GM19240 (cell line): ENCODE measurements at regions not wholly inside any gene's neighbourhood (a gene's known extent, or its start where the extent isn't known, plus 50 kb on each side); places are given as distances from the start of the nearest gene placed in this dataset.
"Not testable (repeated sequence)": the region's sequence is repeated elsewhere in the genome, so short reads cannot be mapped to it uniquely, and the experiment has no call there.

Source experiments
- DNase-seq: peaks from one replicate; pipeline ENCODE4 v3.0.0; 2011; ENCODE audit warnings: low spot score; ENCODE audit not compliant: insufficient read length

DNA sequence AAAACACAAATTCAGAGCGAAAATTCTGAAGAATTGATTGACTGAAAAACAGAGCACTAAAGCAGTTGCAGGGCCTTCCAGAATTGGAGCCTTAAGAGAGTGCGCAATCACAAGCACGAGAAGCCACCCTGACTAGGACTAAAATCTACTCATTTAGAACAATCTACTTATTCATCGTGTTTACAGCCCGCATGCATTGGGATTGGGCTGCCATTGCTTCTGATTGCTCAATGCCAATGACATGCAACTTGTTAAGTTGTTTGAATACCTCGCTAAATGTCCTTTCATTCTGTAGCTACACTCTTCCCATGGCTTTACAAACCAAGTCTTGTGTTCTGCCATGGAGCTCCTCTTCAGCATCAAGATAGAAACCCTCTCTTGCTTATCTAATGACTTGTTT, 425.9 kb upstream of the POM121L12 start:
- DNase-seq = no peak

DNA sequence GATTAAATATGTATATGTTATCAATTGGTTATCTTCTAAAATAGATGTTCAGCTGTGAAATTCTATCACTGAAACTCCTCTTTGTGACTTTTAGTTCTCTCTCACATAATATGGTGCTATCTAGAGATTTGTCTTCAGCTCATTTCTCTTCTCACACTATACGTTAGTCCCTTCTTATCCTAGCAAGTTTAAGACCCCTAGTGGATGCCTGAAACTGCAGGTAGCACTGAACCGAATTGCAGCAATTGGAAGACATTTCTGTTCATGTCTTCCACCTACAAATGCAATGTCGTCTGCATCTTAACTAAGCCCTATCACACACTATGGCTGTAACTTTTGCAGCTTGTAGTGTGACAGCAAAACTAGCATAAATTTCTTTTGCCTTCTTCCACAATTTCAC, 442.7 kb upstream of the POM121L12 start:
- DNase-seq = no peak

DNA sequence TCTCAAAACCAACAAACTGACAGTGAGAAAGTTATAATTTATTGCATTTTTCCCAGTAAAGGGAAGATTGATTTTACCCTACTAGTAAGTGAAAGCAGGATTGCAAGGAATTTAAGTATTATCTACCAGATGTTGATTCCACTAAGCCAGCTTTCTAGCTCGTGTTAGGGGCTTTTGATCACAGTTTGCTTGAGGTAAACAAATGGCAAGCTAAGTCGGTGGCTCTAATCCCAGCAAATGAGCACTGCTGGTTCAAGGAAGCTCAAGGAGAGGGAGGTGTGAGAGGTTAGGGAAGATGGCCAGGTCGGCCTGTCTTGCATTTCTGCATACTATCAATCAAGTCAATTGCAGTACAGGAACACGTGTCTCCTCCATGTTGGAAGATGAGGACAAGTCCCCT, 448.7 kb upstream of the POM121L12 start:
- no peak for DNase-seq

DNA sequence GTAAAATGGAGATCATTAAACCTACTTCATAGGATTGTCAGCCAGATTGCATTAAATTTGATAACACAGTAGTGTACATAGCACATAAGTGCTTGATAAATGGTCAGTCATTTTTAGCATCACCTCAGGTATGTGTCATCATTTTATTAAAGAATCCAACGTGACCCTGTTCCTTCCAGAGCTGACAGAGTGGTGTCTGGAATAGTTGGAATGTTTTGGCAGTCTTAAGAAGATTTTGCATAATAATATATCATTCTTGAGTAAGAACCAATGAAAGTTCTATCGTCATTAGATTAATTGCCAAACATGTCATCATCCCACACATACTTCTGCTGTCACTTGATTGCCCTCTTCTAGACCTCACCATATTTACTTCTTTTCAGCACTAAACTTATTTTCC, 451.4 kb upstream of the POM121L12 start:
- DNase-seq = no peak

DNA sequence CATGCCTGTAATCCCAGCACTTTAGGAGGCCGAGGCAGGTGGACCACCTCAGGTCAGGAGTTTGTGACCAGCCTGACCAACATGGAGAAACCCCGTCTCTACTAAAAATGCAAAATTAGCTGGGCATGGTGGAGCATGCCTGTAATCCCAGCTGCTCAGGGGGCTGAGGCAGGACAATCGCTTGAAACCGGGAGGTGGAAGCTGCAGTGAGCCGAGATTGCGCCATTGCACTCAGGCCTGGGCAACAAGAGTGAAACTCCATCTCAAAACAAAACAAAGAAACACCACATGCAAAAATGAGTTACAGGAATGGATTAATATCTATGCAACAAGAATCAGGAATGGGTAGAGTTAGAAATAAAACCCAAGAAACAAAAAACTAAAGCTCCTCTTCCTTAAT, 462.3 kb upstream of the POM121L12 start:
- not testable (repeated sequence) for DNase-seq

DNA sequence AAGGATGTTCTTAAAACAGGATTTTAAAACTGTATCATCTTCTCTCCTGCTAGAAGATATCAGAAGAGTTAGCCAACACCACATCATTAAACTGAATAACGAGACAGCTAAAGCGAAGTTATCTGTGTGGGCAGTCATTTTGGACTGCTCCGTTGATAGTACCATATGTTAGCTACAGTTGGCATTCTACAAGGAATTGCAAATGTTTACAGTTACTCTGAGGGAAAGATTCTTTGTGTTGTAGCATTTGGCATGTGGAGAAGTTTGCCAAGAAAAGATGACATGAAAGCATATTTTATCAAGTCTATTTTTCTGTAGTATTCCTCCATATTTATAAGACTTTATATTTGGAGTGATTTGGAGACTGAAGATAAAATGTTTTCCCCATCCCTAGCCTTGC, 464.4 kb upstream of the POM121L12 start:
- no peak for DNase-seq

DNA sequence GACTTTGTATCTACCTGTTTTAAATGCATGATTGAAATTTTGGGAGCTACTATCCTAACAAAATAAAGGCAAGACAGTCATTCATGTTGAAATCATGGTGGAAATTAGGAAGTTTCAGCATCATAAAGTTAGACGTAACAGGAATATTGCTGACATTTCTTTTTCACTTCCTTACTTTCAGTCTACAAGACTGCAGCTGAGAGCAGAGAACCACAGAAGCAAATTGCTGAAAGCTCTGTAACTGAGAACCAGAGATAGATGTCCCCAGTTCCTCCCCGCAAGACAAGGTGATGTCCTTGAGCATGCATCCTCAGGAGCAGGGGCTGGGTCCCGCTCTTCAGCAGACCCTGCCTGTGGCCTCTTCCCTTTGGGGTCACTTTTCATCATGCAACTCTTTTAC, 466.3 kb upstream of the POM121L12 start:
- no peak for DNase-seq

DNA sequence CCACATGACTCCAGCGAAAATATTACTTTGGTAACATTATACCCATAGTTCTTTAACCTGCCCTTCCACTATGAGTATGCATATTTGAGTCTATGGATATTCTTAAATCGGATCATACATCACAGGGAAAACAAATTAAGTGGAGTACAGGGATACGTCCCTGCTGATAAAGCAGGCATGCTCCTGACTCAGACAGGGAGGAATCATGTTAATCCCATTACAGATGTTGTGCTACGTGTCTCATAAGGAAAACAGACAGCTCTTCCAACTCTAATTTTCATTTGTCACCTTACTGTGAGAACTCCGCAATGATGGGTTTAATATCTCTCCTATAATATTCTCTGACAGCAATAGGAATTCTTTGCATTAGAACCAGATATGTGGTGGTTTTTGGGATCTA, 469.5 kb upstream of the POM121L12 start:
- DNase-seq = no peak

DNA sequence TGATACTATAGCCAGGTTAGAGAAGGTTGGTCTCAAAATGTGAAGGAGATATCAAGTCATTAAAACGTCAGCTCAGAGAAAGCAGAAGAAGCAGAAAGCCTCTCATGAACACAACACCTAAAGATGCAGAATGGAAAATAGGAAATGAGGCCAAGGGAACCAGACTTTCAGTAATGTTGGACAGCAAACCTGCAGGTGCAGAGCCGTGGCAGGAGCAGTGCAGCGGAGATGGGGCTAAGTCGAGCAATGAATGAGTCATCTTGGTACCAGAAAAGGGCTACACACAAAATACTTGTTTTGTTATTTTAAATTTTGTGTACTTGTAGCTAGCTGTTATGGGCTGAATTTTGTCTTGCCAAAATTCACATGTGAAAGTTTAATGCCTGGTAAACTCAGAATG, 479.6 kb upstream of the POM121L12 start:
- no peak for DNase-seq

DNA sequence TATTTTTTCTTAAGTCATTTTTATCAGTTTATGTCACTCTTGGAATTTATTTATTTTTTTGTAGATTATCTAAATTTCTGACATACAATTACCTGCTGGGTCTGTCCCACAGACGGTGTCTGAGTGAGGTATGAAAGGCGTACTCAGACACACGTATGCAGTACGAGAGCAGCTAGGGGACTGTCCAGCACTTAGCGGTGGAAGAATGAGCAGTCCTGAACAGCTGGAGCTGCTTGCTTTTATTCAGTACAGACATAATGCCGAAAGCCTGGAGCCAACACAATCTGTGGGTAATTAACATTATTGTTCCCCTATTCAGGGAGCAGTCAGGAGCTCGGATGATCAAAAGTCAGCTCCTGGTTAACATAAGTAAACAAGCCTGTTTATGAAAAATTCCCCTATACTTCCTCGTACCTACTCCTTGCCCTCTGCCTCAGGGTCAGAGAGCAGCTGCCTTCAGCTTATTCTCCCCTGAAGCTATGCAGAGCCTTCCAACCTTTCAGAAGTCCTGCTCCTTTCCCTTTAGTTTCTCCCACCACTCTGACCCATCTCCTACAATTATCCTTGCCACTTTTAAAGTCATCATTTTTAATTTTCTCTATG, 488.0 kb upstream of the POM121L12 start:
- DNase-seq = no peak

DNA sequence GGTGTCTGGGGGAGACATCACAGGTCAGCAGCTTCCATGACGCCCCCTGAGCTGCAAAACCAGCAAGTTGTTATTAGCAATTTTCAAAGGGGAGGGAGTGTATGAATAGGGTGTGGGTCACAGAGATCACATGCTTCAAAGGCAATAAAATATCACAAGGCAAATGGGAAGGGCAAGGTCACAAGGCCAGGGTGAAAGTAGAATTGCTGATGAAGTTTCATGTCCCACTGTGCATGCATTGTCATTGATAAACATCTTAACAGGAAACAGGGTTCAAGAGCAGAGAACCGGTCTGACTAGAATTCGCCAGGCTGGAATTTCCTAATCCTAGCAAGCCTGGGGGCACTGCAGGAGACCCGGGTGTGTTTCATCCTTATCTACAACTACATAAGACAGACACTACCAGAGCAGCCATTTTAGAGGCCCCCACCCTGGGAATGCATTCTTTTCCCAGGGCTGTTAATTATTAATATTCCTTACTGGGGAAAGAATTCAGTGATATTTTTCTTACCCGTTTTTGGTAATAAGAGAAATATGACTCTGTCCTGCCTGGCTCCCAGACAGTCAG, 494.2 kb upstream of the POM121L12 start:
- DNase-seq = not testable (repeated sequence)

DNA sequence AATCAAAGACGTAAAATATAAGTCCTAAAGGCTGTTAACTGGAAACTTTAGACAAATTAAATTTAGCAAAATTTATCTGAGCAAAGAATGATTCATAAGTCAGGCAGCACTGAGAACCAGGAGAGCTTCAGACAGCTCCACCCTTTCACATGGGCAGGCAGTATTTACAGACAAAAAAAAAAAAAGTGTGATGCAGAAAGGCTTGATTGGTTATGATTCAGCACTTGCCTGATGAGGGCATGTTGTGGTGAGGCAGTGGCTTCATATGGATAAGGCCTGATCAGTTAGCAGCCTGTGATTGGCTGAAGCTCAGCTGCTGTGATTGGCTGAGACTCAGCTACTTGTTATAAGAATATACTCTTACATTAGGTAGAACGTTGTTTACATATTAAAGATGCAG, 495.4 kb upstream of the POM121L12 start:
- no peak for DNase-seq

DNA sequence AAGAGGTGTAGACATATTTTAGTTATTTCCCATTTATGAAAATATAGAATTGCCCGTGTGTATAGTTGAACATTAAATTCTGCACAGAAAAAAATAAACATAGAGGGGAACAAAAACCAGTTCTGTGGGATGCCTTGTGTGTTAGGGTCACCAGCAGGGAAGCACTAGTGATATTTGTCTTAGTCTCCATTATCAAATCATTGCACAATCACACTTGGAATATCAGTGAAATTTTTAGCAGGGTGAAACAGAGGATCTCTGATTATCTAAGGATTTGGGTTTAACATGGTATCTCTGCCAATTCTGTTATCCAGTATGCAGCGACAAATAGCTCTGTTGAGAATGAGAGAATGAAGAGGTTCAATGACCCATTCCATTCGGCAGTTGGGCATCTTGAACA, 496.0 kb upstream of the POM121L12 start:
- no peak for DNase-seq

DNA sequence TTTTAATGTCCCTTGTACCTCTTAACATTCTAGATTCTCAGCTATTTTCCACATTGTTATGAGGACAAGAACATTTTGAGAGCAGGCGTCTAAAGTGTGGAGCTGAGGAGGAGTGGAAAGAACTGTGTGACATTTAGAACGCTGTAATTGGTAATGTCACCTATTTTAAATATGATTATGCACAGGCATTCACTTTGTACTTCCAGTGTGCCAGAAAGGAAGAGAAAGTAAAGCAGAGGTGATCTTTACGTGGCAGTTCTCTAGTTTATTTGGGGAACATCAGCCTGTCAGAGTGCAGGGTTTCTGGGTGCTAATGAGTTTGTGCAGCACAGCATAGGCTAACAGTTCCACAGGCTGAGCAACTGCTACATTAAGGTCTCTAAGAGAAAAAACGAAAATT, 498.4 kb upstream of the POM121L12 start:
- no peak for DNase-seq

DNA sequence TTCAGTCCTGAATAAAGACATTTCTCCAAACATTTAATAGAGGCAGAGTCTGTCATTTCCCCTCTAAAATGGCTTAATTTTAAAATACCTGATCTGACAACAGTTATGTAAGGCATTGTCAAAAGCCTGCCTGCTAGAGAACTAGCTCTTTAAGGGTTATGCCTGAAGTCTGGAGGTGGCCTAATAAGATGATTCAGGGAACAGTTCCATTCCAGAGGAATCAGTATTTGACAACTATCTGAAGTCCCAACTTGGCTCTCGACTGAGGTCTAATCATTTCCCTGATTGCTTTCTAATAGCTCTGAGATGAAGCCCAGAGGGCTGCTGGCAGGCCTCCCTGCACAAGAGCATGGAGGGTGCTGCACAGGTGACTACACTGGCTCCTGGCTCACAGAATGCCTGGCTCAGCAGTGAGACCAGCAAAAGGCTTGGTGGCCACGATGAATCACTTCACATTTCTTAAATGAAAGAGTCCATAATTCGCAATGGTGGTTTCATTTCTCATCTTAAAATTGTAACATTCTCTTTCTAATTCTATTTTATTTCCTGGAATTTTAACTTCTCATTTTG, 509.6 kb upstream of the POM121L12 start:
- no peak for DNase-seq

DNA sequence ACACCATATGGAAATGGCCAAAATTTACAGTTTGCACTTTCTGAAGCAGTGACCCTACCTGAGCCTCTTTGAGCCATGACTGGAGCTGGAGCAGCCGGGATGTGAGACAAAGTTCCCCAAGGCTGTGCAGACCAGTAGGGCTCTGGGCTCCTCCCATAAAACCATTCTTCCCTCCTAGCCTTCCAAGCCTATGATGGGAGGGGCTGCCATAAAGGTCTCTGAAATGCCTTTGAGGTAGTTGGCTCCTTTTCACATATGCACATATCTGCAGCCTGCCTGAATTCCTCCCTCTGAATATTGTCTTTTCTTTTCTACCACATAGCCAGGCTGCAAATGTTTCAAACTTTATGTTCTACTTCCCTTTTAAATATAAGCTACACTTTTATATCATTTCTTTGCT, 516.6 kb upstream of the POM121L12 start:
- DNase-seq = no peak

DNA sequence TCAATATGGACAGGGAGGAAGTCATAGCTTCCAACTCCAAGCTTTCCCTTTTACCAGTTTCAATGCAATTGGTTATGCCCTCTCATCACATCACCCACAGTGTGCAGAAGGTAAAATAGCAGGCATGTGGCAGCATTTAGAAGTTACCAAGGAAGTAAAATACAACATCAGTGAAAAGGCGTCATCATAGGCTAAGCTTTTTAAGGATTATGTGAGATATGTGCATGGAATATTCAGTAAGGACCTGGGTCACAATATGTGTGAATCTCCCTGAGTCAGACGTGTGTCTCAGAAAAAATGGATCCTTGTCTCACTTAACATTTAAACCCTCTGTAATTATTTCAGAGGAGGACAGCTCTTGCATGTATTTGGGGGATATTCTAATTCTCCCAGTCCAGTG, 522.8 kb upstream of the POM121L12 start:
- no peak for DNase-seq

DNA sequence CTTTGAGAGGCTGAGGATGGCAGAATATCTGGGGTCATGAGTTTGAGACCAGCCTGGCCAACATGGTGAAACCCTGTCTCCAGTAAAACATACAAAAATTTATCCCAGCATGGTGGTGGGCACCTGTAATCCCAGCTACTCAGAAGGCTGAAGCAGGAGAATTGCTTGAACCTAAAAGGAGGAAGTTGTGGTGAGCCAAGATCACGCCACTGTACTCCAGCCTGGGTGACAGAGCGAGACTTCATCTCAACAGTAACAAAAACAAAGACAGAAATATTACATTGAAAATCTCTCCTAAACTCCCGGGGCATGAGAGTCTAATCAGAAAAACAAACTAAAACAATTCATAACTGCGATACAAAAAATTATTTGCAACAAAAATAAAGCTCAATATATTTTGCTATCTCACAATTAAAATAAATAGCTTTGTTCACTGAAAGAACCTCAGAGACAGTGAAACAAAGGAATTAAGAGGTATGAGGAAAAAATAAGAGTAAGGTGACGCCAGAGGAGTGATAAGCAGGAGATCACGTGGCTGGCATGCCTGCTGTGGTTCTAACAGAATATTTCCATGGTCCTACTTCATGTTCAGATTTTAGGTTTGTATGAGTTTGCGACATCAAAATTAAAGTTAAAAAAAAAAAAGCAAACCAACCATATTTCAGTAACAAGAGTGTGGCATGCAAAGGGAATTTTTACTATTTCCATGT, 527.7 kb upstream of the POM121L12 start:
- DNase-seq = no peak

DNA sequence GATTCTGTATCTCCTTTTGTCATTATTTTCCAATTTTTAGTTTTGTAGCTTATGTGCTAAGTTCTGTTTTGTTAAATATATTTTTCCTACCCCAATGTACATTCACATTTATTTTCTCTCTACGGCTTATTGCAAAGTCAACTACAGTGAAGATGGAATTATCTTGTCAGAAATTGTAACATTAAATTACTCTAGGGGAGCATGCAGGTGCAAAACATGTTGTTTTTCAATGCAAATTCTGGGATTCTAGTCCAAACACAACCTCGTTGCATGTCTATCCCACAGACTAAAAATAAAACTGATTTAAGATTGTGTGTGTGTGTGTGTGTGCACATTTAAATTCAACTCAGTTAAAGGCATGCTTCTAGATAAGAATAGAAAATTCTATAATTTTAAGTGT, 529.1 kb upstream of the POM121L12 start:
- no peak for DNase-seq

DNA sequence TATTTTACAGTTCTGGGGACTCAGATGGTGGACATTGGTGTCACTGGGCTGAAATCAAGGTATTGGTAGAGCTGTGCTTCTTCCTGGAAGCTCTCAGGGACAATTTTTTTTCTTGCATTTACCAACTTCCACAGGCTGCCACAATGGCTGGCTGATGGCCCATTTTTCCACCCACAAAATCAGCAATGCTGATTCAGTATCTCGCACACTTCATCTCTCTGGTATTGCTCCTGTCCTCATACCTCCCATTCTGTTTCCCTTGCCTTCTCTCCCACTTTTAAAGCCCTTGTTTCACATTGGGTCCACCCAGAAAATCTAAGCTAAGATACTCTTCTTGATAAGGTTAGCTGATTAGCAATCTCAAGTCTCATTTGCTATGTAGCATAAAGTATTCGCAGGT, 530.9 kb upstream of the POM121L12 start:
- no peak for DNase-seq

DNA sequence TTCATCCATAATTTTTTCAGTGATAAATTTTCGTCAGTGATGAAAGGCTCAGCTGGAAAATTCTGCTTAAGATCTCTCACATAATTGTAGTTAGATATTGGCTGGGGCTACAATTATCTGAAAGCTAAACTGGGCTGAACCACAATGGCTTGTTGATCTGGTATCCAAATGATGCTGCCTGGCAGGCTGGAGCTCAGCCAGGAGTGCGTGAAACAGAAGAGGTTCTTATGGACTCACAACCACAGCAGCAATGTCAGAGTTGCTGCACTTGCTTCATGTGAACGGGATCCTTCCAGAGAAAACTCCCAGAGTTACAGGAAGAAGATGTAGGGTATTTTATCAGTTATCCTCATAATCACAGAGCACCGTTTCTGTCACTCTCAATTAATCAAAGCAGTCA, 533.2 kb upstream of the POM121L12 start:
- DNase-seq = no peak

DNA sequence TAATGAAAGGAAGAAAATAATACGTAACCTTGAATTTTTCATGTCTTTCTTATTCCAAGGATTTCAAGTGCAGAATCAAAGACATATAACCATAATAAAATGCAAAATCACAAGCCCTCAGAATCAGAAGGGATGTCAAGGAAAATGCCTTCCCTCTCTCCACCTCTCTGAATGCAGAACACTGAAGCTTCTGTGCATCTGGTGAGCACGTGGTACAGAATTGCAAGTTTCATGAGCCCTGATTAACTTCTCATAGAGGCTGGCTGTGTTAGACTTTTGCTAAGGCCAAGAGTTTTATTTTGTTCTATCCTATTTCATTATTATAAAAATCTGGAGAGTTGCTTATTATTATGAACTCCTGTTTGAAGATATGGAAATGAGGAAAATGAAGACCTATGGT, 533.7 kb upstream of the POM121L12 start:
- no peak for DNase-seq

DNA sequence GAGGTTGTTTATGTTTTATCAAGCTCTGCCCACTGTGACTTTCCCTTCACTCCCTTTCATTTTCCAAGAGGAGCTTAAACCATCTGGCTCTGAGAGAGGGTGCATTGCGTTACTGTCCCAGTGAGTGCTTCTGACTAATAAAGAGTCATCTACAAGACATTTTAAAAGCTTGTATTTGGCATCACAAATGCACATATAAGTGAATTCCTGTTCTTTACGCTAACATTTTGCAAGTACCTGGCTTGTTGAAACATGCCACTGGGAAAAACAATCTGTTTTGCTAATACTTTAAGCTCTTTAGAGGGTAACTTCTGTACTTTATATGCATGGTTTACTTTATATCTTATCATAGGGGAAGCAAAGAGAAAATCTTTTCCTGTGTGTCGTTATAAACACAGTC, 534.6 kb upstream of the POM121L12 start:
- DNase-seq = no peak
